ENCODE measurements at regions not wholly inside any gene's neighbourhood (a gene's known extent, or its start where the extent isn't known, plus 50 kb on each side); places are given as distances from the start of the nearest gene placed in this dataset.

GRCh38 chr5:143977891-143978461 lies 166.0 kb downstream of the HMHB1 start:
- TF ChIP-seq CTCF (IDR thresholded peaks at IDR 0.05) (no peak), POLR2A (IDR thresholded peaks at IDR 0.05) (no peak)

Data from testis (tissue), 2 donors.